Fibroblast of lung (primary cell): ENCODE measurements at regions not wholly inside any gene's neighbourhood (a gene's known extent, or its start where the extent isn't known, plus 50 kb on each side); places are given as distances from the start of the nearest gene placed in this dataset.

ENCODE experiments used
- DNase-seq, 2 donors: peaks; one replicate each; pipeline versions ENCODE4 v3.0.0 to v3.0.0-alpha.2; 2010; ENCODE audit warnings: low read depth in 2 of 2
- H2AFZ ChIP-seq: 2 replicates; pipeline ENCODE4 v1.5.1; 2012; ENCODE audit warnings: low read length, control low read depth, inconsistent platforms
- H3K27ac ChIP-seq: 2 replicates; pipeline ENCODE4 v1.5.1; 2011; ENCODE audit warnings: low read length, control low read depth; ENCODE audit not compliant: insufficient read depth
- H3K27me3 ChIP-seq: 2 replicates; pipeline ENCODE4 v1.5.1; 2011; ENCODE audit warnings: mild to moderate bottlenecking, low read length; ENCODE audit not compliant: control insufficient read depth, insufficient read depth
- H3K36me3 ChIP-seq: 2 replicates; pipeline ENCODE4 v1.5.1; 2011; ENCODE audit warnings: low read length; ENCODE audit not compliant: control insufficient read depth, insufficient read depth
- H3K4me1 ChIP-seq: 2 replicates; pipeline ENCODE4 v1.5.1; 2011; ENCODE audit warnings: low read length; ENCODE audit not compliant: control insufficient read depth, insufficient read depth; ENCODE audit errors: extremely low read depth
- H3K4me2 ChIP-seq: 2 replicates; pipeline ENCODE4 v1.5.1; 2011; ENCODE audit warnings: low read length, control low read depth; ENCODE audit not compliant: insufficient read depth; ENCODE audit errors: extremely low read depth
- H3K4me3 ChIP-seq, 4 experiments: fragments of 200-600 bp in 1 of 4; sonication (generic) in 1 of 4; replicated peaks in 1 of 4; 2 replicates each; pipeline ENCODE4 v1.5.1; 2011 to 2016; ENCODE audit warnings: low read length in 4 of 4, low read depth in 3 of 4, mild to moderate bottlenecking in 3 of 4, control low read depth in 2 of 4, inconsistent platforms in 1 of 4, mixed read lengths in 1 of 4; ENCODE audit not compliant: insufficient read depth in 1 of 4; ENCODE audit errors: control extremely low read depth in 1 of 4
- H3K79me2 ChIP-seq: 2 replicates; pipeline ENCODE4 v1.5.1; 2012; ENCODE audit warnings: mild to moderate bottlenecking, low read length, inconsistent platforms; ENCODE audit not compliant: control insufficient read depth, insufficient read depth
- H3K9ac ChIP-seq: 2 replicates; pipeline ENCODE4 v1.5.1; 2011; ENCODE audit warnings: mild to moderate bottlenecking, low read length, control low read depth; ENCODE audit not compliant: insufficient read depth
- H3K9me3 ChIP-seq: 2 replicates; pipeline ENCODE4 v1.5.1; 2012; ENCODE audit warnings: low read depth, low read length; ENCODE audit not compliant: control insufficient read depth, insufficient read depth
- H4K20me1 ChIP-seq: 2 replicates; pipeline ENCODE4 v1.5.1; 2011; ENCODE audit warnings: low read length; ENCODE audit not compliant: control insufficient read depth, insufficient read depth; ENCODE audit errors: extremely low read depth
- EZH2 ChIP-seq: IDR thresholded peaks from 2 replicates; pipeline ENCODE4 v1.5.1; 2012; ENCODE audit warnings: low read length, control low read depth, mild to moderate bottlenecking; ENCODE audit errors: missing control alignments
- TF ChIP-seq, protein P1 (sequence below), 2 donors: IDR thresholded peaks in 1 of 2; conservative IDR thresholded peaks in 1 of 2; 1 replicate in 1 of 2; 2 replicates in 1 of 2; pipeline ENCODE4 v1.5.1; 2011 to 2012; ENCODE audit warnings: low read length in 2 of 2, control low read depth in 1 of 2, inconsistent platforms in 1 of 2, low read depth in 1 of 2, mild to moderate bottlenecking in 1 of 2

DNA sequence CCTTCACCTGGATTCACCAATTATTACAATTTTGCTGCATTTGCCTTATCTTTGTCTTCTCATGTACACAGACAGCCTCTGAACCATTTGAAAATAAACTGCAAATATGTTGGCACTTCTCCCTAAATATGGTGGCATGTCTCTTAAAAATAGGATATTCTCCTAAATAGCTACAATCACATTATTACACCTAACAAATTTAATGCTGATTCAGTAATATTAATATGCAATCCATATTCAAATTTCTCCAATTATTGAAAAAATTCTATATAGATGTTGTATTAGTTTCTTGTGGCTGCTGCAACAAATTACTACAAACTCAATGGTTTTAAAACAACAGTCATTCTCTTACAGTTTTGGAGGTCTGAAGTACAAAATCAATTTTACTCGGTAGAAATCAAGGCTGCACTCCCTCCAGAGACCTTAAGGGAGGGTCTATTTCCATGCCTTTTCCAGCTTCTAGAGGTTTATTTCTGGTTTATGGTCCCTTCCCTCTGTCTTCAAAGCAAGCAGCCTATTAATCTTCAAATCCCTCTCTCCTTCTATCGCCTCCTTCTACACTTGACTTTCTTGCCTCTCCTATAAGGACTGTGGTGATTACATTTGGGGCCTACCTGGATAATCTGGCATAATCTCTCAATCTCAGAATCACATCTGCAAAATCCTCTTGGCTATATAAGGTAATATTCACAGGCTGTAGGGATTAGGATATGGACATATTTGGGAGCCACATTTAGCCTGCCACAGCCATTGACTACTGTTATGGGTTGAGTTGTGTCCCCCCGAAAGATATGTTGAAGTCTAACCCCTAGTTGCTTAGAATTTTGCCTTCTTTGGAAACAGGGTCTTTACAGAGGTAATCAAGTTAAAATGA lies 52.5 kb upstream of the BOLA1 start:
- H2AFZ ChIP-seq, result no peak overlapping the region
- H3K27ac ChIP-seq, result no peak overlapping the region
- H3K4me1 ChIP-seq, result peaks cover 12% of the 10 kb centered on the region
- H3K36me3 ChIP-seq, result no peaks in the 10 kb centered on the region
- H3K4me3 ChIP-seq, result no peak overlapping the region
- H3K9me3 ChIP-seq, result no peaks in the 10 kb centered on the region
- no peaks in the 10 kb centered on the region for H3K27me3 ChIP-seq
- H4K20me1 ChIP-seq, result no peaks in the 10 kb centered on the region
- H3K9ac ChIP-seq, result no peak overlapping the region
- TF ChIP-seq, protein P1, sequence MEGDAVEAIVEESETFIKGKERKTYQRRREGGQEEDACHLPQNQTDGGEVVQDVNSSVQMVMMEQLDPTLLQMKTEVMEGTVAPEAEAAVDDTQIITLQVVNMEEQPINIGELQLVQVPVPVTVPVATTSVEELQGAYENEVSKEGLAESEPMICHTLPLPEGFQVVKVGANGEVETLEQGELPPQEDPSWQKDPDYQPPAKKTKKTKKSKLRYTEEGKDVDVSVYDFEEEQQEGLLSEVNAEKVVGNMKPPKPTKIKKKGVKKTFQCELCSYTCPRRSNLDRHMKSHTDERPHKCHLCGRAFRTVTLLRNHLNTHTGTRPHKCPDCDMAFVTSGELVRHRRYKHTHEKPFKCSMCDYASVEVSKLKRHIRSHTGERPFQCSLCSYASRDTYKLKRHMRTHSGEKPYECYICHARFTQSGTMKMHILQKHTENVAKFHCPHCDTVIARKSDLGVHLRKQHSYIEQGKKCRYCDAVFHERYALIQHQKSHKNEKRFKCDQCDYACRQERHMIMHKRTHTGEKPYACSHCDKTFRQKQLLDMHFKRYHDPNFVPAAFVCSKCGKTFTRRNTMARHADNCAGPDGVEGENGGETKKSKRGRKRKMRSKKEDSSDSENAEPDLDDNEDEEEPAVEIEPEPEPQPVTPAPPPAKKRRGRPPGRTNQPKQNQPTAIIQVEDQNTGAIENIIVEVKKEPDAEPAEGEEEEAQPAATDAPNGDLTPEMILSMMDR (conservative IDR thresholded peaks at IDR 0.05 in 1 of 2, IDR thresholded peaks at IDR 0.05 in 1 of 2; ENCODE audit: low read depth in 1 of 2, low read length in 2 of 2), result no peak
- no peak for TF ChIP-seq EZH2
- H3K79me2 ChIP-seq, result peaks cover 57% of the 10 kb centered on the region
- H3K4me2 ChIP-seq, result no peak overlapping the region
- DNase-seq, result no peak

DNA sequence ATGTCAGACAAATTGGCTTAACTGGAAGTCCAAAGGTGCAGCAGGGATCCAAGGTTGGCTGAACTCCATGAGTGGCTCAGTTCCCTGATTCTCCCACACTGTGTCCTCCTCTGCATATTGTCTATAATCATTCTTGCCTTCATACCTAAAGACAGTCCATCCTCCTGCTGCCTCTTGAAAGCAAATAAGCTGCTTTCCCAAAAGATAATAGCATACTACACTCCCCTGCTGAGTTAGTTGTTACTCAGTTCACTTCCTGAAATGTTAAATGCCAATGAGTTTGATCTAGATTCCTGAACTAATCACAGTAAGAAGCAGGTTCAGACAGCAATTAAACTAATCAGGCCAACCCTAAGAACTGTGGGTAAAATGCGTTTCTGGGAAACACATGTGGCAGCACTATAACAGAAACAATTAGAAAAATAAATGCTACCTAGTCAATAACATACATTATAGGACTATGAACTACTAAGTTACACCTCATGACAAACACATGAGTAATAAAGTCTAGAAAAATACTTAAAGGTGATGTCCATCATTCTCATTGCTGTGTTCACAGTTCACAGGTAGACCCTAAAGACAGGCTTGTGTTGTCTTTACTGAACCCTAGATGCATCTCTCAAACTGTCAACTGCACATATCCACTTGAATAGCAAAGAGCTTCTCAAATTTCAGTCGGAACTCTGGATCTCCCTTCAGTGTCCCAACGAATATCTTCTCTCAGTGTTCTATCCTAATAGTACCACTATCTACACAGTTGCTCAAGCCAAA lies 50.8 kb upstream of the BOLA1 start:
- Histone ChIP-seq H3K4me1 (peaks cover 12% of the 10 kb centered on the region), H3K36me3 (no peaks in the 10 kb centered on the region), H3K27me3 (no peaks in the 10 kb centered on the region), H4K20me1 (no peaks in the 10 kb centered on the region), H3K9ac (no peak overlapping the region), H3K27ac (no peak overlapping the region), H3K9me3 (no peaks in the 10 kb centered on the region), H3K79me2 (peaks cover 55% of the 10 kb centered on the region), H2AFZ (no peak overlapping the region), H3K4me2 (peak overlapping the region; percentile 96), H3K4me3 (peak overlapping the region in 3 of 4 experiments; percentile 47 to 97 (median 76))
- DNase-seq, result peak in 1 of 2 donors; percentile 12
- TF ChIP-seq EZH2, result no peak
- TF ChIP-seq, protein P1 (conservative IDR thresholded peaks at IDR 0.05 in 1 of 2, IDR thresholded peaks at IDR 0.05 in 1 of 2; ENCODE audit: low read depth in 1 of 2, low read length in 2 of 2), result no peak
